ENCODE measurements at regions not wholly inside any gene's neighbourhood (a gene's known extent, or its start where the extent isn't known, plus 50 kb on each side); places are given as distances from the start of the nearest gene placed in this dataset.
"Not testable (repeated sequence)": the region's sequence is repeated elsewhere in the genome, so short reads cannot be mapped to it uniquely, and the experiment has no call there.

DNA sequence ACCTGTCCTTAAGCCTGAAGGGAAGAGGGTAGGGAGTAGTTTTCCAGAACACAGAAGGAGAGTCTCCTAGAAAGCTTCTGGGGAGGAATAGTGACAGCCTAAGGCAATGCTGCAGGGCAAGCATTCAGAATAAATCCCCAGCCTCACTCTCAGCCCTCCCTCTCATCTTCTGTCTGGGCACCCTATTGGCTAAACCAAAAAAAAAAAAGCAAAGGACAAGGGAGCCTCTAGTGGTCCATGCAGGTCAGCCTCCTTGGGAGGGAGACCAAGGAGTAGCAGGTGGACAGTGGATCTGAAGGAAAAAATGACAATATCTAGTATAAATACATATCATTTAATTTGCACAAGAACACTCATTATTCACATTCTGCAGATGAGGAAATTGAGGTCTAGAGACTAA lies 168.3 kb downstream of the HINT1 start:
- H3K4me2 ChIP-seq (ENCODE audit: control insufficient read depth, insufficient read depth); H3K4me1 ChIP-seq (ENCODE audit: control insufficient read depth, insufficient read depth, low read length); H3K79me2 ChIP-seq (ENCODE audit: control insufficient read depth, insufficient read depth, low read length); H3K36me3 ChIP-seq (ENCODE audit: control insufficient read depth in 2 of 2, insufficient read depth in 2 of 2, low read length in 1 of 2); H3K27me3 ChIP-seq (replicated peaks in 1 of 2; ENCODE audit: control insufficient read depth in 2 of 2, insufficient read depth in 2 of 2, low read length in 1 of 2); BruUV-seq (replicated peaks); DNase-seq (ENCODE audit: low read depth, low spot score); in situ Hi-C loops (cut with MboI); H2AFZ ChIP-seq (ENCODE audit: control insufficient read depth, low read depth, low read length); H3K9me3 ChIP-seq (replicated peaks; ENCODE audit: control insufficient read depth, insufficient read depth, low read length); H3K4me3 ChIP-seq; H4K20me1 ChIP-seq (ENCODE audit: control insufficient read depth, insufficient read depth); intact Hi-C loops (cut with micrococcal nuclease; ENCODE audit: unreplicated experiment); H3K9ac ChIP-seq (ENCODE audit: control insufficient read depth, insufficient read depth, low read length); H3K27ac ChIP-seq (ENCODE audit: control insufficient read depth, insufficient read depth); FAIRE-seq: not testable (repeated sequence)
- RAD21 ChIA-PET (ENCODE audit: unreplicated experiment), result interaction anchor here (0.7 kb wide), 1 partner anchor 593 kb away, joined by 4 read pairs; no protein-coding TSS in a partner anchor
- peak; percentile 32; the same call in 1 of the 3 replicates for ATAC-seq
- CTCF ChIA-PET, result interaction anchor here (0.6 to 0.7 kb wide), 2 partner anchors 917 to 1186 kb away, joined by 3 read pairs; no protein-coding TSS in a partner anchor
- POLR2A ChIA-PET, result interaction anchor here (0.7 kb wide), 1 partner anchor 267 kb away, joined by 3 read pairs; no protein-coding TSS in a partner anchor
- SMC1A ChIA-PET (ENCODE audit: uncharacterized antibody, unreplicated experiment), result interaction anchor here (0.6 kb wide), 1 partner anchor 1974 kb away, joined by 4 read pairs; no protein-coding TSS in a partner anchor

GRCh38 chr5:130995851-130996250 lies 169.2 kb downstream of the HINT1 start:
- ChIA-PET CTCF (interaction anchor here (0.7 kb wide), 1 partner anchor 1187 kb away, joined by 3 read pairs; no protein-coding TSS in a partner anchor), POLR2A (no interaction called here), SMC1A (ENCODE audit: uncharacterized antibody, unreplicated experiment) (no interaction called here), RAD21 (ENCODE audit: unreplicated experiment) (no interaction called here)
- H3K27me3 ChIP-seq (replicated peaks in 1 of 2; ENCODE audit: control insufficient read depth in 2 of 2, insufficient read depth in 2 of 2, low read length in 1 of 2), result no peaks in the 10 kb centered on the region
- DNase-seq (ENCODE audit: low read depth, low spot score) (no peak), ATAC-seq (no peak), FAIRE-seq (no peak)
- BruUV-seq (replicated peaks), result no TSS peak
- H3K79me2 ChIP-seq (ENCODE audit: control insufficient read depth, insufficient read depth, low read length), result no peaks in the 10 kb centered on the region
- H3K4me2 ChIP-seq (ENCODE audit: control insufficient read depth, insufficient read depth), result no peak overlapping the region
- no peaks in the 10 kb centered on the region for H4K20me1 ChIP-seq (ENCODE audit: control insufficient read depth, insufficient read depth)
- no peaks in the 10 kb centered on the region for H3K9me3 ChIP-seq (replicated peaks; ENCODE audit: control insufficient read depth, insufficient read depth, low read length)
- H3K4me3 ChIP-seq, result no peak overlapping the region
- no peaks in the 10 kb centered on the region for H3K4me1 ChIP-seq (ENCODE audit: control insufficient read depth, insufficient read depth, low read length)
- H3K27ac ChIP-seq (ENCODE audit: control insufficient read depth, insufficient read depth), result no peak overlapping the region
- H3K36me3 ChIP-seq (ENCODE audit: control insufficient read depth in 2 of 2, insufficient read depth in 2 of 2, low read length in 1 of 2), result no peaks in the 10 kb centered on the region
- 71% methylated on average over 20 of the region's 23 CpGs for WGBS (ENCODE audit: insufficient coverage, insufficient replicate concordance, low lambda C conversion rate, missing lambda C conversion rate)
- H3K9ac ChIP-seq (ENCODE audit: control insufficient read depth, insufficient read depth, low read length), result no peak overlapping the region
- in situ Hi-C loops (cut with MboI), result no loop called here
- no peak overlapping the region for H2AFZ ChIP-seq (ENCODE audit: control insufficient read depth, low read depth, low read length)
- intact Hi-C loops (cut with micrococcal nuclease; ENCODE audit: unreplicated experiment), result no loop called here
- TF ChIP-seq TARDBP (IDR thresholded peaks at IDR 0.05; ENCODE audit: borderline replicate concordance) (no peak), MYB (IDR thresholded peaks at IDR 0.05; ENCODE audit: borderline replicate concordance, low read depth, low read length) (no peak), SMC3 (IDR thresholded peaks at IDR 0.05; ENCODE audit: borderline replicate concordance, low read length) (no peak), RAD21 (IDR thresholded peaks at IDR 0.05; ENCODE audit: insufficient read depth, low read depth, low read length) (no peak), CHD2 (IDR thresholded peaks at IDR 0.05; ENCODE audit: borderline replicate concordance, low read depth, low read length) (no peak), NR2C2 (IDR thresholded peaks at IDR 0.05; ENCODE audit: borderline replicate concordance, control insufficient read depth, insufficient read length, low read depth) (no peak), BCL3 (IDR thresholded peaks at IDR 0.05; ENCODE audit: borderline replicate concordance, insufficient read depth, low read depth, low read length, poor library complexity, severe bottlenecking) (no peak), BCL11A (IDR thresholded peaks at IDR 0.05; ENCODE audit: low read depth, low read length) (no peak), BMI1 (IDR thresholded peaks at IDR 0.05; ENCODE audit: borderline replicate concordance) (no peak), MEF2B (IDR thresholded peaks at IDR 0.05; ENCODE audit: partially characterized antibody, poor library complexity, severe bottlenecking) (no peak), KDM1A (IDR thresholded peaks at IDR 0.05; ENCODE audit: borderline replicate concordance) (no peak), SUPT20H (IDR thresholded peaks at IDR 0.05; ENCODE audit: borderline replicate concordance, control insufficient read depth, low read depth, low read length) (no peak), ZNF24 (IDR thresholded peaks at IDR 0.05) (no peak), LARP7 (IDR thresholded peaks at IDR 0.05) (no peak)
